HG02970 (cell line): ENCODE measurements at regions not wholly inside any gene's neighbourhood (a gene's known extent, or its start where the extent isn't known, plus 50 kb on each side); places are given as distances from the start of the nearest gene placed in this dataset.

ENCODE experiments used
- ATAC-seq: cut with Tn5 transposase; IDR thresholded peaks from one replicate; pipeline ENCODE4 v1.9.1; 2021; ENCODE audit warnings: mild to moderate bottlenecking, moderate library complexity, moderate number of reproducible peaks; ENCODE audit not compliant: unreplicated experiment, low FRiP score

DNA sequence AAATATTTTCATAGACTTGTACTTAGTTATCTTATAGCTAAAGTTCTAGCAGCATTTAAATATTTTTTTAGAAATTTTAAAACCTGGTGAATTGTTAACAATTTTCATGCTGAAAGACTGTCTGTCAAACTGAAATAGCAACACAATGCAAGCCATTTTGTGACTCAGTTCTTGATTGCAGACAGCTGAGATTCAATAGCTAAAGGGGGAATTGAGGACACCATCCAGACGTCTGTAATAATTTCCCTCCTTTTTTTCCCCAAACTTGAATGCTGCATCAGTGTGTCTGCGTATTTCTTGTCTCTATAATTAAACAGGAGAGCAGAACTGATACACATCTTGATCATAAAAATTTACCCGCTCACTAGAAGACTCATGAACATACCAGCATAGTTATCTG lies 468.3 kb downstream of the GBE1 start:
- ATAC-seq = no peak

DNA sequence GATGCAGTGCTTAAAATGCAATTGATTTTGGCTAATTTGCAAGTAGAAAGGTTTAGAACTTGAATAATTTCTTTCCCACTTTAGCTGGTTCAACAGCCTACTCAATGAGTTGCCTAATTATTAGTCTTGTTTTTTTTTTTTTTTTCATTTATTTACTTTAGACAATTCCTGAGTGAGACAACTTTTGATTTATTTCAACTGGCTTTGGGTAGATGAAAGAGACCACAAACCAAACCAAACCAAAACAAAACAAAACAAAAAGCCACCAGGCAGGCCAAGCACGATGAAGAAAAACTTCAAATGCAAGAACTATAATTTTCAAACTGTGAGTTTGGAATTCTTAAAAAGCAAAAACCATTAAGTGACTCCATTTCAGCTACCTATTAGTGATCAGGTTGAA lies 469.9 kb downstream of the GBE1 start:
- no peak for ATAC-seq

DNA sequence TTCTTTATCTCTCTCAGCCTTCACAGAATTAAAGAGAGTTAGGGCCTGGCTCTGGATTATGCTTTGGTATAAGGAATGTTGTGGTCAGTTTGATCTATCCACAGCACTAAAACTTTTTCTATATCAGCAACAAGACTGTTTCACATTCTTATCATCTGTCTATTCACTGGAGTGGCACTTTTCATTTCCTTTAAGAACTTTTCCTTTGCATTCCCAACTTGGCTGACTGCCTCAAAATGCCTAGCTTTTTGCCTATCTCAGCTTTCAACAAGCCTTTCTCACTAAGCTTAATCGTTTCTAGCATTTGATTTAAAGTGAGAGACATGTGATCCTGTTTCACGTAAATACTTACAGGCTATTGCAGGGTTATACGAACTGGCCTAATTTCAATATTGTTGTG lies 471.8 kb downstream of the GBE1 start:
- no peak for ATAC-seq

DNA sequence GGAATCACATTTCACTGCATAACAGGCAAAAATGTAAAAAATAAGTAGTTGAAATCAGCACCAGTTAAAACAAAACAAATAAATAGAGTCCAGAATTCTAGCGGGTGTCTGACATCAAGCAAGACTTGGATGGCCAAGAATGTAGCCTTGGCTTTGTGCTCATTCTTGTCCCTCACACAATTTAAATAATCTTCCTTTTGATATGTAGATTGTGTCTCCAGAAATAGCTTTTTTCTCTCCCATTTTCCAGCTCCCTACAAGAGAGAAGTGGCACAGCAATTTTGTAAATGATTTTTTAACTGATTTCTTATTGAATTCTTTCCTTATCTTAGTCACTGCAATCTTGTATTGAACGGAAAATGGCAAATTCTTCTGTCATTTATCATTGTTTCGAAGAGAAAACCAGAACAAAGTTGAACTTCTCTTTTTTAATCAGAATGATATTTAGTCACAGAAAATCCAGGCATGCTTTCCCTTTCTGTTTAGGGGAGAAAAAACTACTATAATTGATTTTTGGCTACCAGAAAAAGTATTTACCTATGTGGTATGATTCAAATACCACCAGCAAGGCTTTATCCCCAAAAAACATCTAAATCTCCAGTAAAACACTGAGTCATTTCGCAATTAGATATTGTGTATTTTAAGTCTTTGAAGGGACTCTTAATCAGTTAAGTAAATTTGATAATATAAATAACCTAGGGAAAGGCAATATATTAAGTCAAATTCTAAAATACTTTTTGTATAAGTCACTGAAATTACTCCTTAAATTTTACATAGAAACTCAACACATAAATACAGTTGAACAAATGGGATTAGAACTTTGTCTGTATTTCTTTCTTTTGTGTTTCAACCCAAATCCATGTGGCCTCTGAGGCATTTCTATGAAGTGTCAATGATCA lies 481.7 kb downstream of the GBE1 start:
- no peak for ATAC-seq

DNA sequence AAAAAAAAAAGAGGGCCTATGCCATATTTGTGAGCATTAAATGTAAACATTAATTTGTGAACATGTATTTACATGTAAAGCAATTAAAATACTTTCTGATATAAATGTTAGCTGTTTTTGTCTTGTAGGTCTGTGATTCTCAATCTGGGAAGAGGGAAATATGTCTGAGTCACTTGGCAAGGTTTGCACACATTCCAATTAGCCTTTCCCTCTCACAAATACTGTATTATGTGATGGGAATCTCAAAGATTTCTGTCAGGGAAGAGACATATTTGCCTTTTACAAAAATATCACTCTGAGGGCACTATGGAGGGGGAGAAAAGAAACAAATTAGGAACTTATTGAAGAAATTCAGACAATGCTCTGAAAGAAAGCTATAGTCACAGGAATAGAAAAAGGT lies 483.6 kb downstream of the GBE1 start:
- no peak for ATAC-seq

DNA sequence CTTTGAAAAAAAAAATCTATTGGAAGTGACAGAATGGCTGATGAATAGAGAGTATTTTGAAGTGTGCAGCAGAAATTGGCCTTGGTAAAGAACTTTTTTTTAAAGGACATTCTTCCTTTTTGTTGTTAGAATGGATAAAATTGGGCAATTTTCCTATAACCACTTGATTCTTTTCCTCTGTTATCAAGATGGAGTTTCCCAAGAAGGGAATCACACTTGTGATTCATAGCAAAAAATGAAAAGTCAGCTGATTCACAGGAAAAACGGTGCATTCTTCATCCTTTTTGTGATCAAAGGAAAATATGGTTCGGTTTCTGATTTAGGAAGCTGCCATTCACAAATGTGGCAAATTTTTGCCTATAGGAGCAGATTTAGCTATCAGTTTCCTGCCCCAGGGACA lies 486.8 kb downstream of the GBE1 start:
- ATAC-seq = no peak

DNA sequence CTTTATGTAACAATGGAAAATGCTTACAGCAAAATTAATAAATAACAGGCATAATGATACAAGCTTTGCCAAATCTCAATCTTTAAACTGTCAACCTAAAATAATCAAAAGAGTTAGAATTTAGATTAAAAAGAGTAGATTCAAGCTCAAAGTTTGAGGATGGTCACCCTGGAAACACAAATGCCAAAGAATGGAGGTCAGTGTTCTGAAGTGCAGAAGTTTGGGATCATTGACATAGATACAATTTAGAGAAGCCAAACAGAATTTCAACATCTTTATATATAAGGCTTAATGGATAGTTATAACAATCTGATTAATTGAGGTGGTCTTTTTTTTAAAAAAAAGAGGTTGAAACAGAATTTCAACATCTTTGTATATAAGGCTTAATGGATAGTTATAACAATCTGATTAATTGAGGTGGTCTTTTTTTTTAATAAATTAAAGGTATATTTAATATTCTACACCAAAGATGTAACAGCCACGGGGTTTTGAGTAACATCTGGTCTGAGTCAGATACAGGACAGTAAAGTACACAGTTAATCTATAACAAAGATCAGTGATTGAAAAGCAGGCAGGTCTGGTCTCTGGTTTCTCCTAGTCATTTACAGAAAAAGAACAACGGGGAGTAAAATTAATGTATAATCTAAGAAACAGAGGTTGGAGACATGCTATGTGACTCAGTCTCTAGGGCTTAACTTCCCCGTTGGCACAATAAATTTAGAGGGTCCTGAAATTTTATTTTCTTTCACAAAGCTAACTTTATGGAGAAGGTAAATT lies 490.7 kb downstream of the GBE1 start:
- ATAC-seq = peak; percentile 99

DNA sequence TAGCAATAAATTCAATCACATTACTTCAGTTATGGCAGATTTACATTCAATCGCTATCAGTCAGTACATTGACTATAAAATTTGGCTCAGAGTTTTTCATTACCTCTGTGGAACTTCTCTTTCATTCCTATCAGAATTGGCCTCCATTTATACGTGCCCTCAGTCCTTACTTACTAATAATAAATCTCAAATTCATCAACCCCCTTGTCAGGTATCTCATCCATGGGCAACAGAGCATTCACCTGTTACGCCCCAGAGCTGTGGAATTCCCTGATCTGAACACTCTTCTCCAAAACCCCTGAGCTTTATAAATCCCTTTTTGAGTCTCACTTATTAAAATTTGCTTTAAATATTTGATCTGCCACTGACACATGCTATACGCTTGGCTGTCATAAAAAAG lies 492.9 kb downstream of the GBE1 start:
- no peak for ATAC-seq

DNA sequence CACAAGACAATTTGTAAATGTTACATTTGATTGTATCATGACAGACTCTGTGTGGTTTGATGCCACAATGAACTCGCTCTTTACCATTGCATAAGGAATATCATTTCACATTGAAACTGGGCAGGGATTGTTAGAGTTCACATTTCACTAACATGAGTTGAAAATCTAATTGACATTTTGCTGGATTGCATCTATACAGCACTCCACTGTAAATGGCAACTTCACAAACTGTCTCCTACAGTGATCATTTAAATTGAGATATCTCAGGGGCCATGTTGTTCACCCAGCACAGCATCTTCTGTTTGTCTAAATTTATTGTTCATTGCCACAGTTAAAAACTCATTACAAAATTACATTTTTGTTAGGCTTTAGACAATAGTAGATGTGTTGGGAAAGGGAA lies 499.4 kb downstream of the GBE1 start:
- no peak for ATAC-seq

DNA sequence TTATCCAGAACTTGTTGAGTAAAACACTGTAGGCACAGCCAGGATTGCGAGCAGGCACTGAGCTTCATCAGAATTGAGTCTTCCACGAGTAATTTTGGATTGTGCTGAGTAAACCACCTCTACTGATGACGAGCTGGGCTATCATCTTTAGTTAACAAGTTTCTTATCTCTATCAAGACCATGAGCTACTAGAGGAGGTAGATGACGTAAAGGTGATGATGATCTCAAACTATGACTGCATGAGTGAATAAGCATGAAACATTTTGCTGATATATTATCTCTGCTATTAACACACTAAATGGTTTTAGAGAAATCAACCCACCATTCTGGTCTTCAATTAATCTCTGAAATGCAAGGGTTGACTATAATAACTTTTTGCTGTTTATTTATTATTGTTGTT lies 506.0 kb downstream of the GBE1 start:
- no peak for ATAC-seq

DNA sequence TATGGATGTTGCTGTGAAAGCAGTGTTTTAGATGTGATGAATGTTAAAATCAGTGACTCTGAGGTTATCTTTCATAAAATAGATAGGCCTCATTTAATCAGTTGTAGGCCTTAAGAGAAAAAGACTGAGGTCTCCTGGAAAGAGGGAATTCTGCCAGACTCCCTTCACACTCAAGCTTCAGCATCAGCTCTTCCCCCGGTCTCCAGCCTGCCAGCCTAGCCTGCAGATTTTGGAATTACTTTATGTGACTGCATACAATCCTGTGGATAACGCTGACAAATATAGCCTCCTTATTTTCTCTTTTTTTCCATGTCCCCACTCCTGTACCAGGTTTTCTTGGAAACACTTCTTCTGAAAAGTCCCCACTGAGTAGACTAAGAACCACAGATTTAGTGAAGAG lies 510.3 kb downstream of the GBE1 start:
- no peak for ATAC-seq

DNA sequence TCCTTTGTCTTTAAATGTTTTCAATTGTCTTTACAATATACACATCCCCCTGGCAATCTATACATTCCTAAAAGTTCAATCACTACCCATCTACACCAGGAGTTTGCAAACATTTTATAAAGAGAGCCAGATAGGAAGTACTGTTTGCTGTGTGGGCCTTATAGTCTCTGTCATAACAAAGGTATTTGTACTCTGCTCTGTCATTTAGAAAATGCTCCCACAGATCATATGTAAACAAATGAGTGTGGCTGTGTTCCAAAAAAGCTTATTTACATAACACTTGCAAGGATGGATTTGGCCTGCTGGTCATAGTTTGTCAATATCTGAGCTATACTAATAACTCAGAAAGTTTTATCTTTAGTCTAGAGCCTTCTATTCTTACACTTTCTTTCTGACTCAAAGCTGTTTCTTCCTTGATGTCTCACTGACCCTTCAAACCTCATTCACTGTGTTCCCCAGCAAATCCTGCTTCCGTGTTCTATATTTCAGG lies 511.9 kb downstream of the GBE1 start:
- peak; percentile 62 for ATAC-seq

DNA sequence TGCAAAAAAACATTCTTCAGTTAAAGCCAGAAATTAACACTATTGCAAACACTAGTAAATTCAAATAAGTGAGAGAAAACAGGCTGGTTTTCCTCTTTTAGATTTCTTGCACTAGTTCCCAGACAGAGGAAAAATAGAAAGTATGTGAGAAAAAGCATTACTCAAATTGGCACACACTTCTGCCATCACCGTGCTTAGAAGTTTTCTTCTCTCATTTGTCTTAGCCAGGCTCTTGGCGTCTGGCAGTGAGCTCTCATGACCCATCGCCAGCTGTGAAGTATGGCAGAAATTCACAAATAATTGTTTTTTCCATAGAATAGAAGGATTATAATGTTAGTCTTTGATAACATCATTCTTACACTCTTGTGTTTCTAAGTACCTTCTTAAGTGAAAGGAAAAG lies 515.9 kb downstream of the GBE1 start:
- ATAC-seq = no peak

DNA sequence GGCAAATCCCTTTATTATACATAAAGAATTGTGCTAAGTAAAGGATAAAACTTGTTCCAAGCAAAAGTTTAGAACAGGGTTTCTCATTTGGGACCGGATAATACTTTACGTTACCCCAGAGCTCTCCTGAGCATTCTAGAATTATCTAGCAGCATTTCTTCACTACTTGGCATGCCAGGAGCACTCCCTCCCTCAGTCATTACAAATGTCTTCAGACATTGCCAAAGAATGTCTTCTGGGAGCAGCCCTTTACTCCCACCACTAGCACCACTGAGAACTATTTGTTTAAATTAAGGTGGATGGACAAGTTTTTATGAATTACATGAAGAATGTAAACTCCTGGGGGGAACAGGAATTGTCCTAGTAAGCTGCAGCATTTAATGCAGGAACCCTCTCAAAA lies 516.4 kb downstream of the GBE1 start:
- no peak for ATAC-seq

DNA sequence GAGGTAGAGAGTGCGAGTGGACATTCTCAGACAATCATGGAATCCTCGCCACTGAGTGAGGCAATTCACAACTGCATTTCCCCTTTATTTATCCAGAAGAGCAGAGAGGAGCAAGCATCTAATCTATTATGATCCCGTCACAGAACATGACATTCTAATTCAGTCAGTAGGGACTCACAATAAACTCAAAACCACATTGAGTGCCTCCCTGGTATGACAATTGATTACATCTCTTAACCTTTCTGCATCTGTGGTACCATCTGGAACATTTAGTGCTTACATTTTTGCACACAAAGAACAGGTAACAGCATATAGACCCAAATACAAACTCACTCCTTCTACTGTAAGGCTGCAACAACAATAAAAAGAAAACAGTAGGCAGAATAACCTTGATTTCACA lies 517.2 kb downstream of the GBE1 start:
- no peak for ATAC-seq

DNA sequence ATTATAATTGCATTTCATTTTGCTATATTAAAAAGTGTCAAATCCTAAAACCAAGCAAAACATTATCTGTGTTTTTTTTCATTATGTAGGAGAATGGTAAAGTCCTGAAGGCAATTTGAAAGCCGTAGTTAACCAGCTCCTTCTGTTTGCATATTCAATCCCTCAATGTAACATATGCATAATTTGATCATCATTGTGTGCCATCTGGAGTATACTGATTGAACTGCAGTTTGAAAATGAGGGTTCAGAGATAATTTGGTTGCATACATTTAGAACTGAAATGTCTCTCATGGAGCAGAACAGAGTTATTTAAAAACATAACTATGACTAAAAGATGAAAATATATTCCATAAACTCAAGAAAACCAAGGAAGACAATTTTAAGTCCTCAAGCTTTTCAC lies 518.6 kb downstream of the GBE1 start:
- no peak for ATAC-seq

DNA sequence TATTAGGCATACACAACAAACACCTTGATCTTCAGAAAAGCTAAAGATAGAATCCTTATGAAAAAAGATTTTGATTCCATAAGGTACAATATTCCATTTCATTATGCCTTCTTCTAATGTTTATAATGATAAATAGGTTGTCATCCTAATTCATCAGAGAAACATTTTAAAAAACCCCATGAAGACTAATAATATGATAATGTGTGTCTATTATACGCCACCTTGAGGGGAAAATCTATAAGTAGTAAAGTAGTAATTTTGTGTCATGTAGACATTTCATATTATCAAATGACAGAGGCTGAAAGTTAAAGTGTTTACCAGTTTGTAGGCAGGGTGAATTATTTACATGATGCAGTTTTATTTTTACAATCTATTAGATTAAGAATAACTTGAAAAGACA lies 524.3 kb downstream of the GBE1 start:
- ATAC-seq = no peak

DNA sequence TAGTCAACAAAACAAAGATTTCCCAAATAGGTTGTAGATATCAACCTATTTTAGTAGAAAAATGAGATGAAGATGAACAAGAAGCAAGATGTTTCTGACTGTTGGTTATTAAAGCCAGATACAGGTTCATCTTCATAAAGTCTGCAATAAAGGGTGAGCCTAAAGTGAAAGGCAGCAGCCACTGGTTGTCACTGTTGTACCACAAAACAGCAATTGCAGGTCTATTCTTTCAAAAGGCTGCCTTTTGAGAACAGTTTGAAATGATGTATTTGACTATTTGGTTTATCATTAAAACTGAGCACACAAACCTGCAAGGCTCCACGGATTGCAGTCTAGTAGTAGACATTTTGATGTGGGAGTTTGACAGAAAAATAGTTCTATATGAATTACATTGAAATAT lies 543.4 kb downstream of the GBE1 start:
- no peak for ATAC-seq

DNA sequence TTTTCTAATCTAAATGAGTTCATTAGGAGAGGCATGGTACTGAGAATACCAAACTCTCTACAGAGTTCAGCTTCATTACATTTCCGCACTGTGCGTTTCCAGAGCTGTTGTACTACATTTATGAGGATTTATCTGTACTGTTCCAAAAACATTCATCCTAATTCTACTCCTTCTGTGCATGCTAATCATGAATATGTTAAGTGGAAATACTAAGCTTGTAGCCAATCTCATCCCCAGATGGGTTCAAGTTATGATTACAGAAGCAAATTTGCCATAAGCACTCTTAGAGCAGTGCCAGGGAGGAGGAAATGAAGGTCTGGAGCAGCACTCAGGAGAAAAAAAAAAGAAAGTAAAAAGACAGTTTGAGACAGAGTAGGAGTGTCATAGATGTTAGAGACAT lies 544.3 kb downstream of the GBE1 start:
- ATAC-seq = no peak

DNA sequence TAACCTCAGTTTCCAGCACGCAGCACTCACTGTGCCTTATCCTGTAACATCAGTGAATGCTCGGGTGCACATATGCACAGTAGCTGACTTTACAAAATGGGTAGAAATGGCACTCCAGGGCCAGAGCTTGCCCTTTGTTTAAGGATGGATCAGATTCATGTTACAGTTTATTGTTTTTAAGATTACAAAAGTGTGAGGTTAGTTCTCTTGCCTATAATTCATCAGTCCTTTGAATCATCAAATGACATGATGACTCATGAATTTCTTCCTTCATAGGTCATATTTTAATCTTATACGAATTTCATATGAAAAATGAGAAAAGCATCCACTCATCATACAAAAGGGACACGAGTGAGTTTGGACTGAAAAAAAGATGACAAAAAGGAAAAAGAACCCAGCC lies 545.3 kb downstream of the GBE1 start:
- ATAC-seq = no peak

DNA sequence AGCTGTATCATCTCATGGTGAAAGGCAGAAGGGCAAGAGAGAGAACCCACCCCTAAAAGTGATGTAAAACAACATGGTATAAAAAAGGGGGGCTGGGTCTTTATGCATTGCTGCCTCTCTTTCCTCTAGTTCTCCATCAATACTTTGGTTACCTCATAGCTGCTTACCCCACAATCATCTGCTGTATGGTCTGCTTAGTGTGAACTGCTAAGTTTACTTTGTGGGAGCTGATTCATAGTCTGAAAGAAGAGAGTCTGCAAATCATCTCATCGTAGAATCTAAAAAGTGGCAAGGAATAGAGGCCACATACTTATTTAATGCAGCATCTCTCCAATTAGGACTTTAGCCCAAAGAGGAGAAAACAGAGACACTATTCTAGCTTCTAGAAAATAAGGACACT lies 546.8 kb downstream of the GBE1 start:
- ATAC-seq = no peak

DNA sequence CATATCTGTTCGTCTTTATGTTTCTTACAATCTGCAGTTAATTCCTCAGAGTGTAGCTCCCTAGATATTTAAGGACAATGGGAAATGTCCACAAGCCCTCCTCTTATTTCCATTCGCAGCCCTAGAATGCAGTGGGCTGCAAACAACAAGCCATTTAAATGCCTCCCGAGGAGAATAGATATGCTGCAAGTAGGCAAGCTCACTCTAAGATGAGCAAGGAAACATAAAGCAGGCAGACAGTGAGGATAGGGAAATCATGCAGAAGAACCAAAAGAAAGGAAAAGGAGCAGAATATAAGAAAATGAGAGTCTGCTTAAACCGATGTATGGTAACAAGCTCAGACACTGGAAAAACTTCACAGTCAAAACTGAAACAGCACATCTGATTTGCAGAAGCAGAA lies 561.9 kb downstream of the GBE1 start:
- ATAC-seq = no peak
